Ovary (tissue), 3 donors: ENCODE measurements at regions not wholly inside any gene's neighbourhood (a gene's known extent, or its start where the extent isn't known, plus 50 kb on each side); places are given as distances from the start of the nearest gene placed in this dataset.

Experiments
- EP300 ChIP-seq: sonication (generic); formaldehyde crosslinking; IDR thresholded peaks from one replicate; pipeline ENCODE4 v1.6.1; 2017; ENCODE audit warnings: antibody characterized with exemption
- TF ChIP-seq, protein P1 (sequence below), 3 donors: fragments of 450-650 bp in 2 of 3; fragments of 200-600 bp in 1 of 3; IDR thresholded peaks; one replicate each; pipeline versions ENCODE4 v1.5.1 to v1.8.0; 2016 to 2022; ENCODE audit warnings: antibody characterized with exemption in 3 of 3, mild to moderate bottlenecking in 1 of 3
- donor health status: DM: no; HTN: no; CAD: no.

DNA sequence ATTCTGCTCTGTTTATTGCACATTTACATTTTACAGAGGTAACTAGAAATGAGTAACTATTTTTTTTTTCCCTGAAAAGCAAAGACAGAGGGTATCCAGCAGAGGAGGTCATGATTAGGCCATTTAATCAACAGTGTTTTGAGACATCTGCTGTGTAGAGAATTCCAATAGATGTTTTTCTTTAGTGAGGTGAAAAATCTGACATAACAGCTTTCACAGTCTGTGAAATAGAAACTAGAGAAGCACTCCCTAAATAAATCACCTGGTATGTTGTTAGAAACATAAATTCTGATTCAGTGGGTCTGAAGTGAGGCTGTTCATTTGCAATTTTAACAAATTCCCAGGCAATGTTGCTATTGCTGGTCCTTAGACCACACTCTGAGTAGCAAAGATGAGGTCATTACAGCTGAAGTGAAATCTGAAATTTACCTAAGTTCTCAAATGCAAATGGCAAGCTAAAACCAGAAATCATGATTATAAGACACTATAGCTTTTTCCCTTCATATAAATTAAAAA lies 329.2 kb upstream of the LRRC3B start:
- no peak for TF ChIP-seq EP300
- TF ChIP-seq, protein P1, sequence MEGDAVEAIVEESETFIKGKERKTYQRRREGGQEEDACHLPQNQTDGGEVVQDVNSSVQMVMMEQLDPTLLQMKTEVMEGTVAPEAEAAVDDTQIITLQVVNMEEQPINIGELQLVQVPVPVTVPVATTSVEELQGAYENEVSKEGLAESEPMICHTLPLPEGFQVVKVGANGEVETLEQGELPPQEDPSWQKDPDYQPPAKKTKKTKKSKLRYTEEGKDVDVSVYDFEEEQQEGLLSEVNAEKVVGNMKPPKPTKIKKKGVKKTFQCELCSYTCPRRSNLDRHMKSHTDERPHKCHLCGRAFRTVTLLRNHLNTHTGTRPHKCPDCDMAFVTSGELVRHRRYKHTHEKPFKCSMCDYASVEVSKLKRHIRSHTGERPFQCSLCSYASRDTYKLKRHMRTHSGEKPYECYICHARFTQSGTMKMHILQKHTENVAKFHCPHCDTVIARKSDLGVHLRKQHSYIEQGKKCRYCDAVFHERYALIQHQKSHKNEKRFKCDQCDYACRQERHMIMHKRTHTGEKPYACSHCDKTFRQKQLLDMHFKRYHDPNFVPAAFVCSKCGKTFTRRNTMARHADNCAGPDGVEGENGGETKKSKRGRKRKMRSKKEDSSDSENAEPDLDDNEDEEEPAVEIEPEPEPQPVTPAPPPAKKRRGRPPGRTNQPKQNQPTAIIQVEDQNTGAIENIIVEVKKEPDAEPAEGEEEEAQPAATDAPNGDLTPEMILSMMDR (IDR thresholded peaks at IDR 0.05): no peak
